Right ventricle myocardium superior (tissue), 1 donor: ENCODE measurements at regions not wholly inside any gene's neighbourhood (a gene's known extent, or its start where the extent isn't known, plus 50 kb on each side); places are given as distances from the start of the nearest gene placed in this dataset.

ENCODE experiments used
- ATAC-seq: fragments of 200-7000 bp; cut with Tn5 transposase; one replicate; pipeline ENCODE4 v1.9.1; 2020; ENCODE audit warnings: mild to moderate bottlenecking; ENCODE audit not compliant: poor library complexity
- DNase-seq: peaks from one replicate; pipeline ENCODE4 v3.0.0-alpha.2; 2020
- intact Hi-C: fragments of 100-400 bp; cut with DNase I; formaldehyde crosslinking; loops from one replicate; pipeline ENCODE4 v1.11.2; 2022
- donor health status: DM: no; HTN: yes; CAD: no; lungs with severe emphysema.

DNA sequence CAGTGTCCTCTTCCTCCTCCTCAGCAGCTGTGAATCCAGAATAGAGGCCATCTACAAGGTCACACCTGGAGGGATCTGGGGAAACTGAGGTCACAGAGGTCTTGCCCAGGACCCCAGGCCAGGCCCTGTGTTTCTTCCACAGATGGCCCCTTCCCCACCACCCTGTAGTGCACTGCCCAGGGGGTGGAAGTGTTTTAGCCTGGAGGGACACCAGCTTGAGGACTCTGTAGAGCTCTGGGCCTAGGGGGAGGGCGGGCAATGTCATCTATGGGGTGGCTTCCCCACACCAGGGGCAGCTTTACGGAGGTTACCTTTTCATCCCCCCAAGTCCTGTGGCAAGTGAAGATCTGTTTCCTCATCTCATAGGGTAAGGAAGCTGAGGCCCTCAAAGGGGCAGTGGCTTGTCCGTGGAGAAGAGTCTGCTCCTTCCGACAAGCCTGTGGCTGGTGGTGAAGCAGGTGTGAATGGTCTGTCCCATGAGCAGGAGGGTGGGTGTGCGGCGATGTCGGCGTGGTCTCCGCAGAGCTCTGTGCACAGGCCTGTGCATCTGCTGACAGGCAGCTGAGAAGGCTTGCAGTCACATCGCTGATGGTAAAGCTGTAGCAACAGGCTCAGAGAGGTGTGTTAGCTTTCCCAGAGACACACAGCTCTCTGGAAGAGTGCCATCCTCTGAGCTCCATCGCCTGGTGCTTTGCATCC is 74.1 kb upstream of the WNT7B start:
- ATAC-seq (no peak), DNase-seq (peak; percentile 35)
- intact Hi-C loops = no loop called here

- ATAC-seq (no peak), DNase-seq (peak; percentile 8)
- intact Hi-C loops = no loop called here
Measured at GRCh38 chr22:46051646-46052045, 74.7 kb upstream of the WNT7B start.

GRCh38 chr22:46052331-46052771 is 75.4 kb upstream of the WNT7B start:
- DNase-seq = peak; percentile 50
- ATAC-seq = no peak
- intact Hi-C loops = no loop called here

GRCh38 chr22:46052801-46053562 is 76.0 kb upstream of the WNT7B start:
- intact Hi-C loops = no loop called here
- DNase-seq (peak; percentile 75), ATAC-seq (peak; percentile 36)

DNA sequence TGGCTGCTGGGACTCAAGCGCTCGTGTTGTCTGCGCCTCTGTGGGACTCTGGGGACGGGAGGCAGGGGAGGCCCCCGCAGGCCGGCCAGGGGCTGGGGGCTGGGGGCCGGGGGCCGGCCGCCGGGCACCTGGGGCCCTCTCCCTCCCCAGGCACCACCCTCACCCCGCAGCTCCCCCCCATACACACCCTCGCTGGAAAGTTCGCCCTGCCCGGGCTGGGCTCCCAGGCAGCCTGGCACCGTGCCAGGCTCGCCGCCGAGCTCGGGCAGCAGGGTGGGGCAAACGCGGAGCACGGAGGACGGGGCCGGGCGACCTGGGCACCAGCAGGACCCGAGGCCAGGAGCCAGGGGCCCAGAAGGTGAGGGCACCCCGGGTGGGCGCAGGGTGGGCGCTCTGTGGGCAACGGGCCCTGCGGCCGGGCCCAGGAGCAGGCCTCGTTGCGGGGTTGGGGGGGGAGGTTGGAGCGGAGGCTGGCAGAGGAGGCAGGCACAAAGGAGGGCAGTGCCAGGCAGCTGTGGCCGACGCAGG is 76.7 kb upstream of the WNT7B start:
- intact Hi-C loops = no loop called here
- ATAC-seq (peak; percentile 87), DNase-seq (peak; percentile 89)

DNA sequence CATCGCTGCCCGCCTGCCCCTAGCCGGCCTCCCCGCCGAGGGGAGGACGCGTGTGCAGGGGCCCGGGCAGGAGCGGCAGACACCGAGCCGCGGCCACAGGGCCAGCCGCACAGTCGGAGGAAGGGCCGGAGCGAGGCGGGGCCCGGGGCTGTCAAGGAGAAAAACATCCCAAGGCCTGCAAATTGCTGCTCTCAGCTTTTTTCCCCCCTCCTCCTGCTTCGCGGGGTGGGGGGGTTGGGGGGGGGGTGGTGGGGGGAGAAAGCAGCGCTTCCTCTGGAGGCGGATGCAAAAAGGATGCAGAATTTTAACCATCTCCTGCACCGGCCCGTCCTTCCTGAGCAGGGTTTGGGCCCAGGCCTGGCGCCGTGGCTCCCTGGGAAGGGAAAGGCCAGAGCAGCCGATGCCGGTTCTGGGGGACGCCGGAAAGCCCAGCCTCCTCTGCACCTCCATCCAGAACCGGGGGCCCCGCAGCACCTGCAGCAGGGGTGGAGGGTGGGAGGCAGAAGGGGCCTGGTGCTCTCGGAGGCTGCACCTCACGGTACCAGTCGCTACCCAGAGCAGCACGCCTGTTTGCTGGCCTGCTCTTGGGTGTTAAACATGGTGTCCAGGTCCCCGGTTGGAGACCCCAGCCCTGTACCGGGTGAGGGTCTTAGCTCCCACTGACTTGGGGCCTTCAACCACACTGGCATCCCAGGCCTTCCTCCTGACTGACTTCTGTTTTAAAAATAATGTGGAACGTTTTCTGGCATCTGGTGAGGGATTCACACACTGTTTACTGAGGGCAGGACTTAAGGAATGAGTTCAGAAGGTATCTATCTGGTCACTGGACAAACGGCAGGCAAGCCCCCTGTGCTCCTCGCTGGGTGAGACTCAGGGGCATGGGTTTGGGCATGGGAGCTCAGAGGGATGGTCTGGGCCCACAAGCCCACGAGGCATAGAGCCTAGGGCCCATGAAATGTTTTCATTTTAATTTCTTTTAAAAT is 77.4 kb upstream of the WNT7B start:
- DNase-seq (peak; percentile 89), ATAC-seq (peak; percentile 62)
- intact Hi-C loops = no loop called here

- intact Hi-C loops = no loop called here
- ATAC-seq (peak; percentile 2), DNase-seq (peak; percentile 72)
Measured at GRCh38 chr22:46055181-46055875, 78.4 kb upstream of the WNT7B start.

- DNase-seq (peak; percentile 66), ATAC-seq (no peak)
- intact Hi-C loops = no loop called here
Measured at GRCh38 chr22:46055911-46056545, 79.1 kb upstream of the WNT7B start.

DNA sequence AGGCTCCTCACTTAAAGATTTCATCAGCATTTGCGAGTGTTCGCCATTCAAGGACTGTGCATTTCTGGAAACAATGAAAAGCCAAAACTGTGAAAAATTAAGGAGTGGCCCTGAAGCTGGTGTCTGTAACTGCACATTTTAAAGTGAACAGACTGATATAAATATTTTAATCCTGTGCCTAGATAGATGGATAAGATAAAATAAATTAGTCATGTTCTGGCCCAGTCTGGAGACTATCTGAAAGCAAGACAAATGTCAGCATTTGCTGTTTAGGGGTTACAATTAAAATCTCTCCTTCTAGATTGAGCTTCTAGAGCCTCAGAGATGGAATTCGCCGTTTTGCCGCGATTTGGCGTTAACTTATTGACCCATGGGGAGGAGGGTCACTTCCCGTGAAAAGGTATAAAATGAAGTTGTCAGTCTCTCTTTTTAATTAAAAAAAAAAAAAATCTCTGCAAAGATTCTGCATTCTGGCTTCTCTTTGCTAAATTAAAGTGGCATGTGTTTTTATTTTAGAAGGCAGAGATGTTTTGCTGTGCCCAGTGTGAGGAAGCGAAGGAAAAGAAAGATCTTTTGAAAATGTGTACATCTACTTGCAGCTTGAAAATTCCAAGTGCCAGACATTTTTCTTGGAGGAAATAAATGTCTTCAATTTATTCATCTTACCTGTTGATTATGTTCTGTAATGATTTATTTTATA is 79.7 kb upstream of the WNT7B start:
- DNase-seq = no peak
- ATAC-seq = no peak
- intact Hi-C loops = no loop called here

GRCh38 chr22:46057246-46058090 is 80.5 kb upstream of the WNT7B start:
- no peak for ATAC-seq
- intact Hi-C loops = no loop called here
- DNase-seq = peak; percentile 41

- intact Hi-C loops = no loop called here
- peak; percentile 70 for DNase-seq
- peak; percentile 14 for ATAC-seq
Measured at GRCh38 chr22:46058091-46058420, 81.1 kb upstream of the WNT7B start.

- ATAC-seq = no peak
- intact Hi-C loops = no loop called here
- peak; percentile 45 for DNase-seq
Measured at GRCh38 chr22:46058591-46059519, 81.9 kb upstream of the WNT7B start.

DNA sequence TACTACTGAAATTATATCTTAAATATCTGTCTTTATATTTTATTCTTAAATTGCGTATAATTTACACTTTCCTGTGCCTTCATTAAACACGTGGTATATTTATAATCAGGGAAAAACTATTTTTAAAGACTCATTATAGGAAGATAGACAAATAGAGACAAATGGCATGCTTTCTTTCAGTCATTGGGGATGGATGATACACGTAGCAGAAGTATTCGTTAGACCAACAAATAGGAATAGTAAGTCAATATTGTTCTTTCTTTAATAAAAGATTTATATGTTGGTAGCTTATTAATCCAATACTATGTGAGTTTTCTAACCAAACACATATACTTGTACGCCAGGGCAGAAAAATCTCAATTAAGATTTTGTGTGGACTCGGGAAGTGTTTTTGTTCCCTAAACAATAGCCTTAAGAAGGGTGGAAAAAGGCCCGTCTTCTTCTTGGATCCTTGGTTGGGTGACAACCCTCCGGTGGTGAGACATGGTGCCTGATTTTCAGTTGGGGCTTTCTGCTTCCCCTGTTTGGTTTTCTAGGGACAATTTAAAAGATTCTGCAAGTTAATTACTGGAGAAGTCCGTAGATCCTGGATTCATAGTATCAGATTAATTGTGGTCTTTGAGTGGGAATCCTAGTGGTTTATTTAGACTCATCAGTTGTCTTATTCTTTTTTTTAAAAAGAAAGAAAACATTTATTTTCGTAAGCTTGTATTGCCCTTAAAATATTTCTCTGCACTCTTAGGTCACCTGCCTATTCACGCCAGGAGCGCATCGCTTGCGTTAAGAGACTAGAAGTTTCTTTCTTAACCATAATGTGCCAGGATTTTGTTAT is 83.5 kb upstream of the WNT7B start:
- DNase-seq = no peak
- intact Hi-C loops = no loop called here

DNA sequence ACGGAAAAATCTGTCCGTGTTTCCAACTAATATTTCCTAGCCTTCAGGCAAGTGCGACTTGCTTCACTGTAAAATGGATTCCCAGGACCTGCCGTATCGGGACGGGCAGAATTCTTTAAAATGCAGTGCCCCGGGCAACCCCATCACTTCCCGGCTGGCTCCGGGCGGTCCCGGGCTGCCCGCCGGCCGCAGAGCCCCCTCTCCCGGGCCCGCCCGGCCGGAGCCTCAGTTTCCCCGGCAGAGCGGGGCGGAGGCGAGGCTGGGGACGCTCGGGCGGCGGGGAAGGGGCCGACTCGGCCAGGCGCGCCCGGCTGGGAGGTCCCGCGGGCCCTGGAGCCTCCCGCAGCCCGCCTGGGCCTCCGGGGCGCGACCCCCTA is 84.2 kb upstream of the WNT7B start:
- ATAC-seq = no peak
- no peak for DNase-seq
- intact Hi-C loops = no loop called here

More for the DNA sequence above, 83.5 kb upstream of the WNT7B start:
- no peak for ATAC-seq
